ENCODE measurements at regions not wholly inside any gene's neighbourhood (a gene's known extent, or its start where the extent isn't known, plus 50 kb on each side); places are given as distances from the start of the nearest gene placed in this dataset.

- DNase-seq (ENCODE audit: low read depth) = no peak
- no peak overlapping the region for H3K4me3 ChIP-seq (ENCODE audit: control insufficient read depth, low read depth, low read length)
- TF ChIP-seq CTCF (conservative IDR thresholded peaks at IDR 0.05; ENCODE audit: control insufficient read depth, insufficient read depth, low read depth, low read length) = no peak
These were observed 142.4 kb downstream of the OLFM1 start for GRCh38 chr9:135229701-135230385.

- no peak for DNase-seq (ENCODE audit: low read depth)
- no peak for TF ChIP-seq CTCF (conservative IDR thresholded peaks at IDR 0.05; ENCODE audit: control insufficient read depth, insufficient read depth, low read depth, low read length)
These were observed 142.9 kb downstream of the OLFM1 start for GRCh38 chr9:135230386-135230765.

GRCh38 chr9:135230817-135231520 is 143.5 kb downstream of the OLFM1 start:
- no peak for DNase-seq (ENCODE audit: low read depth)
- no peak for TF ChIP-seq CTCF (conservative IDR thresholded peaks at IDR 0.05; ENCODE audit: control insufficient read depth, insufficient read depth, low read depth, low read length)
- H3K4me3 ChIP-seq (ENCODE audit: control insufficient read depth, low read depth, low read length) = no peak overlapping the region

More at GRCh38 chr9:135230386-135230765, 142.9 kb downstream of the OLFM1 start:
- H3K4me3 ChIP-seq (ENCODE audit: control insufficient read depth, low read depth, low read length) = no peak overlapping the region

GRCh38 chr9:135239100-135239768 is 151.8 kb downstream of the OLFM1 start:
- TF ChIP-seq CTCF (conservative IDR thresholded peaks at IDR 0.05; ENCODE audit: control insufficient read depth, insufficient read depth, low read depth, low read length) = no peak

GRCh38 chr9:135239769-135240141 is 152.3 kb downstream of the OLFM1 start:
- DNase-seq (ENCODE audit: low read depth) = no peak
- H3K4me3 ChIP-seq (ENCODE audit: control insufficient read depth, low read depth, low read length) = no peak overlapping the region
- no peak for TF ChIP-seq CTCF (conservative IDR thresholded peaks at IDR 0.05; ENCODE audit: control insufficient read depth, insufficient read depth, low read depth, low read length)

More at GRCh38 chr9:135239100-135239768, 151.8 kb downstream of the OLFM1 start:
- no peak for DNase-seq (ENCODE audit: low read depth)
- no peak overlapping the region for H3K4me3 ChIP-seq (ENCODE audit: control insufficient read depth, low read depth, low read length)

GRCh38 chr9:135240222-135240621 is 152.8 kb downstream of the OLFM1 start:
- TF ChIP-seq CTCF (conservative IDR thresholded peaks at IDR 0.05; ENCODE audit: control insufficient read depth, insufficient read depth, low read depth, low read length) = no peak
- no peak overlapping the region for H3K4me3 ChIP-seq (ENCODE audit: control insufficient read depth, low read depth, low read length)
- DNase-seq (ENCODE audit: low read depth) = no peak

Measured in fibroblast of mammary gland (primary cell).